Activated T-cell treated with anti-CD3 and anti-CD28 coated beads, Interleukin-2, amount 50 U/mL, for 4 hours (primary cell): ENCODE measurements at regions not wholly inside any gene's neighbourhood (a gene's known extent, or its start where the extent isn't known, plus 50 kb on each side); places are given as distances from the start of the nearest gene placed in this dataset.

ENCODE experiments used
- ATAC-seq, 2 donors: fragments of 200-7000 bp; cut with Tn5 transposase; one replicate each; pipeline ENCODE4 v1.10.0; 2021
- DNase-seq: peaks from one replicate; pipeline ENCODE4 v3.0.0-alpha.2; 2020
- H3K27me3 Mint-ChIP-seq: one replicate; pipeline ENCODE4 v1.8.0; 2021; ENCODE audit warnings: low read depth, mixed read lengths
- H3K36me3 Mint-ChIP-seq: one replicate; pipeline ENCODE4 v1.8.0; 2022; ENCODE audit warnings: mixed read lengths; ENCODE audit not compliant: insufficient read depth
- H3K4me1 Mint-ChIP-seq: one replicate; pipeline ENCODE4 v1.8.0; 2021; ENCODE audit warnings: low read depth, mixed read lengths
- H3K4me3 Mint-ChIP-seq: one replicate; pipeline ENCODE4 v1.8.0; 2021; ENCODE audit warnings: mild to moderate bottlenecking, moderate library complexity, mixed read lengths
- H3K9me3 Mint-ChIP-seq: one replicate; pipeline ENCODE4 v1.8.0; 2021; ENCODE audit warnings: mixed read lengths

GRCh38 chr13:73268306-73268705, 209.5 kb downstream of the KLF5 start:
- ATAC-seq: no peak
- no peak overlapping the region for H3K4me3 Mint-ChIP-seq
- no peaks in the 10 kb centered on the region for H3K4me1 Mint-ChIP-seq
- no peak for DNase-seq
- H3K27me3 Mint-ChIP-seq: peaks cover 4% of the 10 kb centered on the region
- H3K36me3 Mint-ChIP-seq: no peaks in the 10 kb centered on the region
- peaks cover 11% of the 10 kb centered on the region for H3K9me3 Mint-ChIP-seq

- H3K36me3 Mint-ChIP-seq: no peaks in the 10 kb centered on the region
- H3K27me3 Mint-ChIP-seq: peaks cover 4% of the 10 kb centered on the region
- H3K4me1 Mint-ChIP-seq: no peaks in the 10 kb centered on the region
- H3K4me3 Mint-ChIP-seq: no peak overlapping the region
- ATAC-seq (no peak), DNase-seq (no peak)
- H3K9me3 Mint-ChIP-seq: peaks cover 11% of the 10 kb centered on the region
These were observed 207.9 kb downstream of the KLF5 start for GRCh38 chr13:73266640-73267180.

- Mint-ChIP-seq H3K27me3 (peaks cover 8% of the 10 kb centered on the region), H3K36me3 (no peaks in the 10 kb centered on the region), H3K4me3 (no peak overlapping the region), H3K9me3 (no peaks in the 10 kb centered on the region), H3K4me1 (no peaks in the 10 kb centered on the region)
- ATAC-seq: no peak
- DNase-seq: no peak
These were observed 204.2 kb downstream of the KLF5 start for GRCh38 chr13:73262862-73263627.

- Mint-ChIP-seq H3K4me3 (no peak overlapping the region), H3K9me3 (no peaks in the 10 kb centered on the region), H3K4me1 (no peaks in the 10 kb centered on the region), H3K36me3 (no peaks in the 10 kb centered on the region), H3K27me3 (peaks cover 10% of the 10 kb centered on the region)
- no peak for ATAC-seq
- no peak for DNase-seq
These were observed 203.0 kb downstream of the KLF5 start for GRCh38 chr13:73261739-73262216.

- H3K9me3 Mint-ChIP-seq: no peaks in the 10 kb centered on the region
- no peaks in the 10 kb centered on the region for H3K36me3 Mint-ChIP-seq
- H3K4me3 Mint-ChIP-seq: no peak overlapping the region
- peaks cover 6% of the 10 kb centered on the region for H3K27me3 Mint-ChIP-seq
- no peak for DNase-seq
- peaks cover 3% of the 10 kb centered on the region for H3K4me1 Mint-ChIP-seq
- no peak for ATAC-seq
These were observed 200.5 kb downstream of the KLF5 start for GRCh38 chr13:73259061-73260017.

- ATAC-seq (no peak), DNase-seq (no peak)
- no peaks in the 10 kb centered on the region for H3K9me3 Mint-ChIP-seq
- H3K4me1 Mint-ChIP-seq: peaks cover 3% of the 10 kb centered on the region
- H3K27me3 Mint-ChIP-seq: peaks cover 7% of the 10 kb centered on the region
- no peaks in the 10 kb centered on the region for H3K36me3 Mint-ChIP-seq
- no peak overlapping the region for H3K4me3 Mint-ChIP-seq
These were observed 199.6 kb downstream of the KLF5 start for GRCh38 chr13:73258406-73258805.

GRCh38 chr13:73254827-73255226, 196.0 kb downstream of the KLF5 start:
- no peaks in the 10 kb centered on the region for H3K36me3 Mint-ChIP-seq
- H3K9me3 Mint-ChIP-seq: no peaks in the 10 kb centered on the region
- H3K27me3 Mint-ChIP-seq: peaks cover 7% of the 10 kb centered on the region

GRCh38 chr13:73251626-73252265, 192.9 kb downstream of the KLF5 start:
- Mint-ChIP-seq H3K27me3 (peaks cover 2% of the 10 kb centered on the region), H3K9me3 (no peaks in the 10 kb centered on the region), H3K4me3 (no peak overlapping the region), H3K36me3 (no peaks in the 10 kb centered on the region), H3K4me1 (peaks cover 3% of the 10 kb centered on the region)
- DNase-seq (no peak), ATAC-seq (no peak)

More at GRCh38 chr13:73254827-73255226, 196.0 kb downstream of the KLF5 start:
- Mint-ChIP-seq H3K4me1 (peaks cover 3% of the 10 kb centered on the region), H3K4me3 (no peak overlapping the region)
- DNase-seq (no peak), ATAC-seq (no peak)

GRCh38 chr13:73250061-73250460, 191.3 kb downstream of the KLF5 start:
- Mint-ChIP-seq H3K4me1 (peaks cover 2% of the 10 kb centered on the region), H3K9me3 (no peaks in the 10 kb centered on the region), H3K4me3 (no peak overlapping the region), H3K36me3 (no peaks in the 10 kb centered on the region), H3K27me3 (peaks cover 2% of the 10 kb centered on the region)
- DNase-seq (no peak), ATAC-seq (no peak)

GRCh38 chr13:73248711-73249580, 190.1 kb downstream of the KLF5 start:
- ATAC-seq: no peak
- Mint-ChIP-seq H3K4me1 (no peaks in the 10 kb centered on the region), H3K4me3 (no peak overlapping the region)

GRCh38 chr13:73248154-73248553, 189.3 kb downstream of the KLF5 start:
- H3K36me3 Mint-ChIP-seq: no peaks in the 10 kb centered on the region
- H3K4me1 Mint-ChIP-seq: no peaks in the 10 kb centered on the region
- no peaks in the 10 kb centered on the region for H3K27me3 Mint-ChIP-seq
- ATAC-seq: no peak
- DNase-seq: no peak
- no peaks in the 10 kb centered on the region for H3K9me3 Mint-ChIP-seq
- H3K4me3 Mint-ChIP-seq: no peak overlapping the region

More at GRCh38 chr13:73248711-73249580, 190.1 kb downstream of the KLF5 start:
- Mint-ChIP-seq H3K36me3 (no peaks in the 10 kb centered on the region), H3K27me3 (no peaks in the 10 kb centered on the region), H3K9me3 (no peaks in the 10 kb centered on the region)
- no peak for DNase-seq

- DNase-seq: no peak
- Mint-ChIP-seq H3K27me3 (no peaks in the 10 kb centered on the region), H3K4me1 (no peaks in the 10 kb centered on the region), H3K36me3 (no peaks in the 10 kb centered on the region), H3K4me3 (no peak overlapping the region), H3K9me3 (no peaks in the 10 kb centered on the region)
- no peak for ATAC-seq
These were observed 186.4 kb downstream of the KLF5 start for GRCh38 chr13:73245246-73245645.

- H3K9me3 Mint-ChIP-seq: no peaks in the 10 kb centered on the region
- H3K27me3 Mint-ChIP-seq: no peaks in the 10 kb centered on the region
- ATAC-seq (no peak), DNase-seq (no peak)
- no peaks in the 10 kb centered on the region for H3K4me1 Mint-ChIP-seq
- no peak overlapping the region for H3K4me3 Mint-ChIP-seq
- H3K36me3 Mint-ChIP-seq: no peaks in the 10 kb centered on the region
These were observed 185.7 kb downstream of the KLF5 start for GRCh38 chr13:73244467-73244866.
